NCI-H1930 (cell line): ENCODE measurements at regions not wholly inside any gene's neighbourhood (a gene's known extent, or its start where the extent isn't known, plus 50 kb on each side); places are given as distances from the start of the nearest gene placed in this dataset.

Experiments used
- DNase-seq, 2 experiments: peaks; one replicate each; lab custom pipeline; 2025; lab: John Stamatoyannopoulos, UW

DNA sequence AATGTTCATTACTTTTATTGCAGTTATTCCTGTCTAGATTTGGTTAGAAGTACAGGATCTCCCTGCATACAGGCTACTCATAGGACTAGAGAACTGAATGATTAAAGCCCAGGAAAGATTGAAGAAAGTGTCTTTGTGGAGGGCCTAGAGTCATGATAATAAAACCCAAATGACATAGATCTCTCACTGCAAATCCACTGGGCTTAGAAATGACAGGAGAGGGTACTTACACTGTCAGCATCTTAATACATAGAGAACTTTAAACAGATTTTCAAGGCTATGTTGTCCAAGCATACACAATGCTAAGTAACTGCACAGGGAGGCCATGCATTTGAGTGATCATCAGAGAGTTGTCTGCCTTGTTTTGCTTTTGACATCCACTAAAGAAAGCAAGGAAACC lies 383.8 kb upstream of the MAP3K7 start:
- no peak for DNase-seq

- no peak for DNase-seq
Observed at GRCh38 chr6:90967471-90967870, 380.6 kb upstream of the MAP3K7 start.

DNA sequence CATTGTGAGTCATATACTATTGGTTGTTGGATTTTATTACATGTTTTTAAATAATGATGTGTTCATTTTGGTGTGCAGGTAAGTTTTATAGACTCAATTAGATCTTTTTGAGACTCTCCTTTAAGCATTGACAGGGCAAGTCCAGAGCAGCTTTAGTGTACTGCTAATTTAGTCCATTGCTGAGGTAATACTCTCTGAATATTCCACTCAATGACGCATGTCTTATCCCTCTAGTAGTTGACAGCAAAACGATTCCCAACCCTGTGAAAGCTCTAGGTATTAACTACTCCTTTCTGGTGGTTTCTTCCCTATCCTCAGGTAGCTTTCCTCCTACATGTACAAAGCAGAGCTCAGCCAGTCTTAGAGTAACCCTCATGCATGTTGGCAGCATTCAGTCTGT lies 373.5 kb upstream of the MAP3K7 start:
- DNase-seq = no peak

DNA sequence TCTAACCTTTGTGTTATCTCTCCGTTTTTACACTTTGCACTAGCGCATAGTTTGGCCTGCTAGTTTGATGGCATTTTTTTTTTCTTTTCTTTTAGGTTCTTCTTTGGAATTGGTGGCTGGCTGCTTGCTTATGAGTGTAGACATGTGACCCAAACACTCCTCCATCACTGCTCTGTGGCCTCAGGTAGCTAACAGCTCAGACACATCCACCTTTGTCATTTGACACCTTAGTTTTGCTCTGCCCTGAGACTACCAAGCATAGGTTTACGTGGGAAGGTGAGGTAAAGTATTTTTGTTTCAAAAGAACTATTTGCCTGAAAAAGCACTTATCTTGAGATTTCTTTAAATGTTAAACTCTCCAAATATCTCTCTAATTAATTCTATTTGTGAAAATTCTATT lies 368.4 kb upstream of the MAP3K7 start:
- no peak for DNase-seq

DNA sequence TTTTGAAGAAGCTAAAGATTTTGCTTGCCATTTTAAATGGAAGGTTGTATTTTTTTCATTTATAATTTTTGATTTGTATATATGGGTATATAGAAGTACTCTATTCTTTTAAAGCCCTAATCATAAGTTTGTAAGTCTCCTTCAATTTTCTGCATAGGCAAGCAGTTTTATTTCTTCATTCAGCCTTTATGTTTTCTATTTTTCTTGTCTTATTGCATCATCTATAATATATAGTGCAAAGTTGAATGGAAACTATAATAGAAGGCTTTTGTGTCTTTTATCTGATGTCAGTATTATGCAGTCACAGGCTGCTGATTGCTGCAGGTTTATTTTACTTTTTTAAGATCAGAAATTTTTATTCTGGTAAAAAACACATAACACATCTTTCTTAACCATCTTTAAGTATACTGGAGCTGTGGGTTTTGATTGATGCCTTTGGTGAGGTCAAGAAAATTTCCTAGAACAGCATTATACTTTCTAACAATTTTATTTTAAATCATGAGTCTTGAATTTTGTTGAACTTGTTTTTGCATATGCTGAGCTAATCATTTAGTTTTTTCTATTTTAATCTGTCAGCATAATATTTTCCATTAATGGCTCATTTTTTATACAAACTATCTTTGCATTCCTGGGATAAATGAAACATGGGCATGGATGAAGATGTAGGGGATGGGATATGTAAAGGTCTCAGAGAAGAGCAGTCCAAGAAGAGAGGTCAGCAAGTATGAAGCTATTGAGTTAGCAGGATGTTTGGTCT lies 366.7 kb upstream of the MAP3K7 start:
- no peak for DNase-seq

DNA sequence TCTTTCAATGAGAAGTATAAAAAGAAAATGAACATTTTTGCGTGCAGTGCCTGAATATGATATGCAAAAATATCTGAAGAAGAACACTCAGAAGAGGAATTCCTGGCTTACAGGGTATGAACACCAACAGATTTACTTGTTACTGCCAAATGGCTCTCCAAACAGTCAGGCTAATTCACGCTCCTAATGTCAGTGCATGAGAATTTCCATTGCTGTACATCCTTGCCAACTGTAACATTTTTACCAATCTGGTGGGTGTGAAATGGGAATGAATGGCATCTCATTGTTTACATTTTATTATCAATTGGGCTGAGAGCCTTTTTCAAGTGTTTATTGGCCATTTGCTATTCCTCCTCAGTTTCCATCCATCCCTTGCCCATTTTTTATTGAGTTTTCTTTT lies 365.3 kb upstream of the MAP3K7 start:
- no peak for DNase-seq

- no peak for DNase-seq
Observed at GRCh38 chr6:90948540-90948939, 361.7 kb upstream of the MAP3K7 start.

DNA sequence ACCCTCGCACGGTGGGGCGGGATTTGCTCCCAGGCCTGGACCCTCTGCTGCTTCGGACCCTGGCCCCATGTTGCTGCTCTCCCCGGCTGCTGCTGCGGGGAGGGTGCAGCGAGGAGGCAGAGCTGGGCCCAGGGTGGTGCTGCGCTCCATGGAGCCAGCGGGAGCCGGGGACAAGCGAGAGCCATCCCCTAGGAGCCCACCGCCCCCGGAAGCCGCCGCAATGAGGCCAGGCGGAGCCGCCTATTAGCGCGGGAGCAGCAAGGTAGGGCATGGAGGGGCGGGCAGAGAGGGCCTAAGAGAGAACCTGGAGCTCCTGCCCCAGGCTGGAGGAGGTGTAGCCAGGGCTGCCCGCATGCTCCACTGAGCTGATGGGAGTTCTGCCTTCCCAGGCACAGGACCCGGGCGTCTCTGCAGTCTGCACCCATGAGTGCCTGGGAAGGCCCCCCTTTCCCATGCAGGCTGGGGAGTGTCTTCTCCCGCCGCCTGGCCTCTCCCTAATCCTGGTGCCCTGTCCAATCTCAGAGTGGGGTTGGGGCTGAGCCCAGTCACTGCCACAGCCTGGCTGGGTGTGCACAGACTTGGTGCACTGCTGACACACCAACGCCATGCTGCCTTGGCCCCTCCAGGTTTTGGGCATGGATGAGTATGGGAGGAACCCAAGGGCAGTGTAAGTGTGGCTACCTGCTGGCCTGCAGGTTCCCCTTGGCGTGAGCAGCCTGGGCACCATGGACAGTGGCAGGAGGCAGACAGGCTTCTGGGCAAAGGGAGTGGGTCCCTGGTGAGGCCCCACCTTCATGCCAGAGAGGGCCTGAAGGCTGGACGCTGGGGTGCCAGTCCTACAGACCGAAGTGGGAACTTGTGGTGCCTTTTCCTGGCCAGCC lies 360.6 kb upstream of the MAP3K7 start:
- DNase-seq = no peak

DNA sequence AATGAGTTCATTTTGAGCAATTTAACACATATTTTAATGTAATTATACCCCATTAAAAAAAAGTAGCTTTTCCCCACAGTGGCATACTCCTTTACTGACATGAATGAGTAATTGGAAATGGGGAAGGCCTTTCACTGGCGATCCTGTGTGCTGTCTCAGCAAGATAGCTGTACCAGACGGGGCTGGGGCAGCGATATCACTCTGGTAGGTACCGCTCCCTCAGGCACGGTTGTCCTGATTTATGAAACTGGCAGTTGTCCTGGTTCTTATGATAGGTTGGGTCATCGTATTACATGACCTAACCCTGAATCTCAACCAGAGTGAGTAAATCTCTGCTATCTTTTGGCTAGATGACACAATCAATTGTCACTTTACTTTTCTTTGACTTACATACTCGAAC lies 355.0 kb upstream of the MAP3K7 start:
- no peak for DNase-seq

DNA sequence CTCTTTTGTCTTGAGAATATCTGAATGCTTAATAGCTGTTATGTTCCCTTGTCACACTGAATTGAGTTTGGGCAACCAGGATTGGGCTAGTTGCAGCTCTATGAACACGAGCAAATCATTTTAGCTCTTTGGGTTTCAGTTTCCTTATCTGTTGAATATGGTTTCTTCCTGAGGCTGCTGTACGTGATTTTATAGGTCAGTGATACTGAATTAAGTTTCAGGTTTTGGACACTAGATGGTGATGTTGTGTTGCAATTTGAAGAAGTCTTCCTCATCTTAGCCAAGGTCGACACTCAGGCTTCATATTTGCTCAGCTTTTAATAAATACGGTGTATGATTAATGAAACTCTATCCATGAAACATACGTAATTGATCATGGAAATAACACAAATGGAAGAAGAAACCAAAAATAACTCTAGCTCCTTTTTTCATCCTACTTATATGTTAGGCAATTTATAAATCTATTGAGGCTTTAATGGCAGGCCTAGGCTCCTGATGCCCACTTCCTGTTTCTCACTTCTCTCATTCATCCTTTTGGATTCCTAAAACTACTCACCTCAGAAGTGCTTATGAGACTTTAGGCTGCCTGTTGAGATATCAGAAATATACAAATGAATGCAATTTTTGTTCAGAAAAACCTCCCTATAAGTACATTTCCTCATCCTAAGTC lies 354.1 kb upstream of the MAP3K7 start:
- DNase-seq = peak in 1 of 2 experiments; percentile 3

DNA sequence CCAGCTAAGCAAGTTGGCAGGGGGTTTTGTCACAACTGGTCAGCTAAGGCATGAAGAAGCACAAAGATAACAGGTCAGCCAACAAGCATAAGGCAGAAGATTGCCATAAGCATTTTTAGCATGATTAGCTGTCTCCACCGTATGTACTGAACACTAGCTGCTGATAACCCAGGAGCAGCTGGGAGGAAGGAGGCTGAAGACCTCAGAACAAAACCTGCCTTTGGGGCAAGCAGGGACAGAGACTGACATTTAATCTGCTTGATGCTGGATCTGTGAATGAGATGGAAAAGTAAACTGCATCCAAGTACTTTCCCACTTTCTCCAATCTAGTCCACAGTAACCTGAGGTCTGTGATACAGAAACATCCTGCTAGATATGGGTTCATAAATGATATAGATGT lies 353.0 kb upstream of the MAP3K7 start:
- DNase-seq = no peak

- DNase-seq = no peak
Observed at GRCh38 chr6:90938122-90938521, 351.2 kb upstream of the MAP3K7 start.

GRCh38 chr6:90936286-90936685 lies 349.4 kb upstream of the MAP3K7 start:
- no peak for DNase-seq

DNA sequence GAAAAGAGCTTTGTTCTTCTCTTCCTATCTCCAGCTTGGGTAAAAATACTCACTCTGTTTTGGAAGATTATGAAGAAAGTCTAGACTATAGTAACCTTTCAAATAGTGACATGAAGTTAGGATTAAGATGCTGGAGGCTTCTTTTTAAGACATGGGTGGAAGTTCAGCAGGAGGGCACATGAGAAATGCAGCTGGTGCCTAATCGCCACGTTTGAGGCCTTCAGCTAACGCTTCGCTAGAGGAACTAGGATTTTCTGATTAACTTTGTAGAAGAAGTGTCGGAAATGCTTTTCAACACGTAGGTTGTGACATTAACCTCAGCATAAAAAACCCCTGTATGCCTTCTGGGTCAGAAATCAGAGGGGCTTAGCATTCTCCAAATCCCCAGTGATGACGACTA lies 348.1 kb upstream of the MAP3K7 start:
- no peak for DNase-seq

DNA sequence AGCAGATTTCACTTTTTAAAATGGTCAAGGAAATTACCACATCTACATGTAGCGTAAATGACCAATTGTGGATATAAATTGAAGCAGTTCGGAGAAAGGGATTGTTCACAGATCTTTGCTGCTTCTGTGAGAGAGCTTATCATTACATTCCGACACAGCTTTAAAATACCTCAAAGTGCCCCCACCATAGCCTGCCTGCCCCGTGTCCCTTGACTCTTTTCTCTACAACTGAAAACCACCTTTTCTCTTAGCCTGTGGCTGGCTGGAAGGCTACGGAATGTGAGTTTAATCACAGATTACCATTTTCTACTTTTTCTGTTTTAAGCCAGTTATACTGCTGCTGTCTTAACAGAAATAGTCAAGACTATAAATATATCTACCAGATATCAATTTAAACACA lies 347.2 kb upstream of the MAP3K7 start:
- no peak for DNase-seq

DNA sequence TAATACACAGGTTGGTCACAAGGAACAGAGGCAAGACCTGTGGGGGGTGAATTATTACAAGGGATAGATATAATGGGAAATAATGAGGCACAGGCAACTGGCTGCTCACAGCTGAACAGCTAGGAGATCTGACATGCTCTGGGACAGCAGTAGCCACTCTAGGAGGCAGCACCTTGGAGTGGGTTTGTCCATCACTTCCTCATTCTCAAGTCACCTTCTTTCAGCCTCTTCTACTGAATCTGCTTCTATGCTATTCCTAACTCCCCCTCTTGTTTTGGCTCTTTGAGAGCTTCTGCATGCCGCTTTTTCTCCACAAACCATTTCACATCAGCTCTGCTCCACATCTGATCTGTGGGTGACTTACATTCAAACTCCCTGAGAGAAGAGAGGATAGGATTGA lies 345.5 kb upstream of the MAP3K7 start:
- no peak for DNase-seq

GRCh38 chr6:90928051-90928450 lies 341.2 kb upstream of the MAP3K7 start:
- DNase-seq = no peak

- no peak for DNase-seq
Observed at GRCh38 chr6:90925726-90926125, 338.9 kb upstream of the MAP3K7 start.

- DNase-seq = no peak
Observed at GRCh38 chr6:90922325-90922724, 335.5 kb upstream of the MAP3K7 start.

GRCh38 chr6:90918361-90918760 lies 331.5 kb upstream of the MAP3K7 start:
- no peak for DNase-seq

GRCh38 chr6:90917376-90917775 lies 330.5 kb upstream of the MAP3K7 start:
- no peak for DNase-seq

DNA sequence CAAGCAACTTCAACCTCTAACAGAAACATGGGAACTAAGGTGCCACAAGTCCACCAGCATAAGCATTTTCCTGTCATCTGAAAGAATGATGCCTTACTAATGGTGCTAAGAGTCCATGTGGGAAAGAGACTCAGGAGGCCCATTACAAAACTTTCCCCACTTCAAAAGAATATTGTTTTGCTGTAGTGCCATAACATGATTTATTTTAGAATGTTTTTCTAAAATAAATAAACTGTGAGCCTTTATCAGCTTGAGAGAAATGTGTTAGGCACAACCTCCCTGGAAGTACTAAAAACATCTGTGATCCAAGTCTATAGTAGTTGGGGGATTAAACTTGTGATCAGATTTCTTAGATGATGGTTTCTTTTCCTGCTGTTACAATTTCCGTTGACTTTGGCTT lies 330.1 kb upstream of the MAP3K7 start:
- no peak for DNase-seq
